GM23338 (cell line): ENCODE measurements at regions not wholly inside any gene's neighbourhood (a gene's known extent, or its start where the extent isn't known, plus 50 kb on each side); places are given as distances from the start of the nearest gene placed in this dataset.

Experiments used
- ATAC-seq: fragments of 200-7000 bp; cut with Tn5 transposase; 3 replicates; pipeline ENCODE4 v1.9.1; 2020
- DNase-seq: peaks from one replicate; pipeline ENCODE4 v3.0.0-alpha.2; 2015; ENCODE audit warnings: low spot score
- H2AFZ ChIP-seq: fragments of 200-600 bp; sonication (generic); 2 replicates; pipeline ENCODE4 v1.8.0; 2016; ENCODE audit warnings: antibody characterized with exemption, mild to moderate bottlenecking, moderate library complexity
- H3F3A ChIP-seq: fragments of 200-600 bp; sonication (generic); replicated peaks from 2 replicates; pipeline ENCODE4 v1.8.0; 2017; ENCODE audit warnings: antibody characterized with exemption, mixed run types, low read depth
- H3K27ac ChIP-seq: fragments of 200-600 bp; sonication (generic); 2 replicates; pipeline ENCODE4 v1.6.1; 2016; ENCODE audit warnings: low read depth
- H3K27me3 ChIP-seq: fragments of 200-600 bp; sonication (generic); 2 replicates; pipeline ENCODE4 v1.8.0; 2016; ENCODE audit warnings: mild to moderate bottlenecking, mixed run types, moderate library complexity; ENCODE audit not compliant: insufficient read depth
- H3K36me3 ChIP-seq: fragments of 200-600 bp; sonication (generic); 2 replicates; pipeline ENCODE4 v1.8.0; 2016; ENCODE audit warnings: mild to moderate bottlenecking; ENCODE audit not compliant: insufficient read depth
- H3K4me1 ChIP-seq: fragments of 200-600 bp; sonication (generic); 2 replicates; pipeline ENCODE4 v1.8.0; 2016; ENCODE audit warnings: mild to moderate bottlenecking, moderate library complexity; ENCODE audit not compliant: insufficient read depth
- H3K4me2 ChIP-seq: fragments of 200-600 bp; sonication (generic); 2 replicates; pipeline ENCODE4 v1.7.1; 2017; ENCODE audit warnings: mixed run types
- H3K4me3 ChIP-seq: fragments of 200-600 bp; sonication (generic); 2 replicates; pipeline ENCODE4 v1.6.1; 2016; ENCODE audit warnings: mixed run types
- H3K79me2 ChIP-seq: fragments of 200-600 bp; sonication (generic); replicated peaks from 2 replicates; pipeline ENCODE4 v1.8.0; 2017; ENCODE audit warnings: mild to moderate bottlenecking; ENCODE audit not compliant: insufficient read depth
- H3K9me2 ChIP-seq: fragments of 200-600 bp; sonication (generic); 2 replicates; pipeline ENCODE4 v1.8.0; 2017; ENCODE audit not compliant: insufficient read depth
- H4K20me1 ChIP-seq: fragments of 200-600 bp; sonication (generic); replicated peaks from 2 replicates; pipeline ENCODE4 v1.8.0; 2017; ENCODE audit warnings: mild to moderate bottlenecking; ENCODE audit not compliant: insufficient read depth
- H3K27ac Mint-ChIP-seq: 2 replicates; pipeline ENCODE4 v1.8.0; 2020; ENCODE audit warnings: inconsistent platforms, mild to moderate bottlenecking, moderate library complexity, mixed read lengths
- H3K27me3 Mint-ChIP-seq: 3 replicates; pipeline ENCODE4 v1.8.0; 2022; ENCODE audit warnings: low read depth, mild to moderate bottlenecking, moderate library complexity, mixed read lengths, inconsistent platforms; ENCODE audit not compliant: insufficient read depth, poor library complexity
- H3K36me3 Mint-ChIP-seq: 3 replicates; pipeline ENCODE4 v1.8.0; 2021; ENCODE audit warnings: low read depth, mild to moderate bottlenecking, inconsistent platforms, moderate library complexity, mixed read lengths
- H3K4me1 Mint-ChIP-seq: 3 replicates; pipeline ENCODE4 v1.8.0; 2020; ENCODE audit warnings: mild to moderate bottlenecking, inconsistent platforms, mixed read lengths
- H3K4me3 Mint-ChIP-seq: 3 replicates; pipeline ENCODE4 v1.8.0; 2021; ENCODE audit warnings: moderate library complexity, mild to moderate bottlenecking, inconsistent platforms, mixed read lengths
- H3K9me3 Mint-ChIP-seq: 3 replicates; pipeline ENCODE4 v1.8.0; 2020; ENCODE audit warnings: moderate library complexity, mild to moderate bottlenecking, inconsistent platforms, mixed read lengths
- CREB1 ChIP-seq: fragments of 250-450 bp; sonication (Bioruptor Pico); IDR thresholded peaks from 2 replicates; pipeline ENCODE4 v1.5.0; 2020; ENCODE audit warnings: low read depth, mild to moderate bottlenecking, moderate library complexity
- EZH2 ChIP-seq: fragments of 200-600 bp; sonication (generic); IDR thresholded peaks from one replicate; pipeline ENCODE4 v1.8.0; 2017; ENCODE audit warnings: antibody characterized with exemption, mild to moderate bottlenecking, low read depth; ENCODE audit not compliant: unreplicated experiment
- JUNB ChIP-seq: IDR thresholded peaks from one replicate; pipeline ENCODE4 v1.6.1; 2016; ENCODE audit warnings: antibody characterized with exemption; ENCODE audit not compliant: unreplicated experiment
- NANOG ChIP-seq: IDR thresholded peaks from 2 replicates; pipeline ENCODE4 v1.6.1; 2016; ENCODE audit warnings: antibody characterized with exemption, borderline replicate concordance
- STAT1 ChIP-seq: IDR thresholded peaks from one replicate; pipeline ENCODE4 v1.6.1; 2016; ENCODE audit warnings: antibody characterized with exemption; ENCODE audit not compliant: unreplicated experiment
- ZNF114 ChIP-seq: fragments of 250-450 bp; sonication (Bioruptor Pico); IDR thresholded peaks from 2 replicates; pipeline ENCODE4 v1.5.0; 2020; ENCODE audit warnings: mild to moderate bottlenecking, moderate library complexity
- ZNF331 ChIP-seq: fragments of 250-450 bp; sonication (Bioruptor Pico); IDR thresholded peaks from 2 replicates; pipeline ENCODE4 v1.5.0; 2020; ENCODE audit warnings: low read depth, mild to moderate bottlenecking, moderate library complexity
- TF ChIP-seq, protein P1 (sequence below), 2 experiments: fragments of 200-600 bp in 1 of 2; sonication (generic) in 1 of 2; conservative IDR thresholded peaks; 2 replicates each; pipeline versions ENCODE4 v1.5.1 to v1.6.1; 2016 to 2017; ENCODE audit warnings: antibody characterized with exemption in 2 of 2, low read depth in 2 of 2, mild to moderate bottlenecking in 2 of 2, moderate library complexity in 1 of 2

DNA sequence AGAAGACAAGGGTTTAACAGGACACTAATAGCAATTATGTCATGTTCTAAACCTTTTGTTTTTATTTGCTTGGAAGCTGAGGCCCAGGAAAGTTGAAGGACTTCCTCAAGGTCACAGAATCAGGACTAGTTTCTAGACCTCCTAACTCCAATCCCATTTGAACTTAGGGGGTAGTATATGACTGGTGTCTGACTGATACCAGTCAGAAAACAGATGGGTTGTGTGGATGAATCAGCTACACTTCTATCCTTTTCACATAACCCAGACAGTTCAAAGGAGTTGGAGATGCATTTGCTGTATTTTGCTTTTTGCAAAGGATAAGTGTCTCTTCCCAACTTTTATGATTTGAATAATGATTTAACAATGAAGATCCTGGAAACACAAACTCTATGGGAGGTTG lies 322.5 kb downstream of the HLX start:
- Histone ChIP-seq H3F3A (no peaks in the 10 kb centered on the region), H3K4me3 (no peak overlapping the region), H4K20me1 (no peaks in the 10 kb centered on the region), H2AFZ (no peak overlapping the region), H3K4me1 (no peaks in the 10 kb centered on the region), H3K79me2 (no peaks in the 10 kb centered on the region), H3K36me3 (no peaks in the 10 kb centered on the region), H3K4me2 (no peak overlapping the region), H3K27ac (no peak overlapping the region), H3K9me2 (no peaks in the 10 kb centered on the region), H3K27me3 (no peaks in the 10 kb centered on the region)
- no peak overlapping the region for H3K4me3 Mint-ChIP-seq
- H3K4me1 Mint-ChIP-seq = no peaks in the 10 kb centered on the region
- DNase-seq = no peak
- H3K27ac Mint-ChIP-seq = no peak overlapping the region
- peaks cover 2% of the 10 kb centered on the region for H3K27me3 Mint-ChIP-seq
- TF ChIP-seq ZNF114 (no peak), STAT1 (no peak), ZNF331 (CRISPR knock-in tag) (no peak), JUNB (no peak), NANOG (no peak), CREB1 (CRISPR knock-in tag) (no peak), EZH2 (no peak)
- H3K36me3 Mint-ChIP-seq = no peaks in the 10 kb centered on the region
- no peak for ATAC-seq
- peaks cover 6% of the 10 kb centered on the region; the same call in 2 of the 3 replicates for H3K9me3 Mint-ChIP-seq

DNA sequence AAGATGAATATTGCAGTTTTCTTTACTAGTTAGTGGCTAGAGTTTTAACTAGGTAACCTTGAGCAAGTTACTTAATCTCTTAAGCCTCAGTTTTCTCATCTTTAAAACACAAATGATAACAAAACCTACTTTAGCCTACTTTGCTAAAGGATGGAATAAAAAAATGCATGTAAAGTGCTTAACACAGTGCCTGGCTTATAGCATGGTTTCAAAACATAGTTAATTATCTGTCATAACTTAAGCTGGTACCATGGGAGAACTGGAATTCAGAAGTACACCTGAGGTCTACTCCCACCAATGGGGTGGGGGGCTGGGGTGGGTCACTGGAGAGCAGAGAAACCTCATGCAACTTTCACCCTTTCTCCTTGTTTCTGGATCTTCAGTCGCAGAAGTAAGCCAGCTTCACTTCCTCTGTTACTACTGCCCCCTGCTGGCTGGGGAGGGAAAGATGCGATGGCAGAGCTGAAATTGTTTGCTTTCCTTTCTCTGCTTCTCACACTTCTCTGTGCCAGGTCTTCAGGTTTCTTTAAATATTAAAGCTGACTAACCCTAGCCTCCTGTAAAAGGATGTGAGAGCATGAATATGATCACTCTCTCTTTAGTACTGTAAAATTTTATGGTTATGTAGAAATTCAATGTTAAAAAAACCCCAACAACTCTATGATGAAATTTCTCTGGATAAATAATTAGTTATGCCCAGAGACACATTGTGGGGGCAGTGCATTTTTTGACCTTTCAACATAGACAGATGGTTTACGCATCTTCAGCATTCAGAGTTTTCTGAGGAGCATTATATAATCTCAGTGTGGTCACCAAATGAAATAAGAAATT lies 324.2 kb downstream of the HLX start:
- H3K4me2 ChIP-seq = no peak overlapping the region
- H3K4me1 Mint-ChIP-seq = no peaks in the 10 kb centered on the region
- DNase-seq (peak; percentile 88), ATAC-seq (peak; percentile 51)
- peaks cover 5% of the 10 kb centered on the region; the same call in 2 of the 3 replicates for H3K9me3 Mint-ChIP-seq
- H3K4me3 ChIP-seq = no peak overlapping the region
- no peaks in the 10 kb centered on the region for H3K36me3 ChIP-seq
- TF ChIP-seq, protein P1, sequence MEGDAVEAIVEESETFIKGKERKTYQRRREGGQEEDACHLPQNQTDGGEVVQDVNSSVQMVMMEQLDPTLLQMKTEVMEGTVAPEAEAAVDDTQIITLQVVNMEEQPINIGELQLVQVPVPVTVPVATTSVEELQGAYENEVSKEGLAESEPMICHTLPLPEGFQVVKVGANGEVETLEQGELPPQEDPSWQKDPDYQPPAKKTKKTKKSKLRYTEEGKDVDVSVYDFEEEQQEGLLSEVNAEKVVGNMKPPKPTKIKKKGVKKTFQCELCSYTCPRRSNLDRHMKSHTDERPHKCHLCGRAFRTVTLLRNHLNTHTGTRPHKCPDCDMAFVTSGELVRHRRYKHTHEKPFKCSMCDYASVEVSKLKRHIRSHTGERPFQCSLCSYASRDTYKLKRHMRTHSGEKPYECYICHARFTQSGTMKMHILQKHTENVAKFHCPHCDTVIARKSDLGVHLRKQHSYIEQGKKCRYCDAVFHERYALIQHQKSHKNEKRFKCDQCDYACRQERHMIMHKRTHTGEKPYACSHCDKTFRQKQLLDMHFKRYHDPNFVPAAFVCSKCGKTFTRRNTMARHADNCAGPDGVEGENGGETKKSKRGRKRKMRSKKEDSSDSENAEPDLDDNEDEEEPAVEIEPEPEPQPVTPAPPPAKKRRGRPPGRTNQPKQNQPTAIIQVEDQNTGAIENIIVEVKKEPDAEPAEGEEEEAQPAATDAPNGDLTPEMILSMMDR (conservative IDR thresholded peaks at IDR 0.05; ENCODE audit: low read depth in 2 of 2) = peak; percentile 87 to 97
- no peak for TF ChIP-seq CREB1 (CRISPR knock-in tag)
- no peak overlapping the region for H2AFZ ChIP-seq
- H3K4me3 Mint-ChIP-seq = no peak overlapping the region
- no peak overlapping the region for H3K27ac ChIP-seq
- H3K4me1 ChIP-seq = no peaks in the 10 kb centered on the region
- no peaks in the 10 kb centered on the region for H3K27me3 ChIP-seq
- H3K9me2 ChIP-seq = no peaks in the 10 kb centered on the region
- H3K79me2 ChIP-seq = no peaks in the 10 kb centered on the region
- H3K27me3 Mint-ChIP-seq = peaks cover 3% of the 10 kb centered on the region
- H4K20me1 ChIP-seq = no peaks in the 10 kb centered on the region
- no peak overlapping the region for H3K27ac Mint-ChIP-seq
- no peaks in the 10 kb centered on the region for H3F3A ChIP-seq
- H3K36me3 Mint-ChIP-seq = no peaks in the 10 kb centered on the region
